ENCODE measurements at regions not wholly inside any gene's neighbourhood (a gene's known extent, or its start where the extent isn't known, plus 50 kb on each side); places are given as distances from the start of the nearest gene placed in this dataset.

GRCh38 chr6:94570581-94570980 is 1006.8 kb upstream of the MANEA start:
- no peaks in the 10 kb centered on the region for H3K27me3 ChIP-seq (ENCODE audit: control insufficient read depth in 4 of 4, insufficient read depth in 4 of 4, low read length in 3 of 4)
- TF ChIP-seq GABPA (IDR thresholded peaks at IDR 0.05 in 1 of 2, conservative IDR thresholded peaks at IDR 0.05 in 1 of 2) (no peak), RXRA (IDR thresholded peaks at IDR 0.05) (no peak), ATF3 (IDR thresholded peaks at IDR 0.05) (no peak), RAD21 (IDR thresholded peaks at IDR 0.05) (no peak), ZBTB33 (IDR thresholded peaks at IDR 0.05) (no peak), HNF4G (IDR thresholded peaks at IDR 0.05) (no peak), REST (IDR thresholded peaks at IDR 0.05) (no peak), TAF1 (conservative IDR thresholded peaks at IDR 0.05) (no peak), SP1 (IDR thresholded peaks at IDR 0.05) (no peak), FOXA1 (IDR thresholded peaks at IDR 0.05) (no peak), NR2F2 (IDR thresholded peaks at IDR 0.05) (no peak), FOXA2 (IDR thresholded peaks at IDR 0.05) (no peak), MAX (IDR thresholded peaks at IDR 0.05) (no peak), JUND (IDR thresholded peaks at IDR 0.05) (no peak), CTCF (IDR thresholded peaks at IDR 0.05; ENCODE audit: low read depth, low read length, missing input control) (no peak), EGR1 (IDR thresholded peaks at IDR 0.05; ENCODE audit: low read depth in 2 of 2) (no peak), HNF4A (conservative IDR thresholded peaks at IDR 0.05) (no peak), YY1 (IDR thresholded peaks at IDR 0.05) (no peak)
- no peaks in the 10 kb centered on the region for H3K9me3 ChIP-seq (ENCODE audit: control insufficient read depth in 4 of 4, low read length in 3 of 4)
- DNase-seq (ENCODE audit: low spot score), result no peak
- no peak overlapping the region for H3K27ac ChIP-seq (ENCODE audit: low read depth in 1 of 2, low read length in 2 of 2)
- WGBS, result 49% methylated on average over 5 of the region's 5 CpGs
- H3K9ac ChIP-seq (ENCODE audit: low read depth in 1 of 2, low read length in 2 of 2), result no peak overlapping the region
- no peaks in the 10 kb centered on the region for H3K36me3 ChIP-seq (ENCODE audit: control insufficient read depth in 4 of 4, insufficient read depth in 3 of 4, low read depth in 1 of 4, low read length in 3 of 4)
- no peaks in the 10 kb centered on the region for H3K4me1 ChIP-seq (ENCODE audit: control insufficient read depth in 4 of 4, insufficient read depth in 4 of 4, low read length in 3 of 4)
- H3K4me3 ChIP-seq (ENCODE audit: low read depth in 1 of 3, low read length in 3 of 3), result no peak overlapping the region
